K562 (cell line): ENCODE measurements at regions not wholly inside any gene's neighbourhood (a gene's known extent, or its start where the extent isn't known, plus 50 kb on each side); places are given as distances from the start of the nearest gene placed in this dataset.
"Not testable (repeated sequence)": the region's sequence is repeated elsewhere in the genome, so short reads cannot be mapped to it uniquely, and the experiment has no call there.

ENCODE experiments used
- MTA2 ChIP-seq: fragments of 450-650 bp; IDR thresholded peaks from 2 replicates; pipeline ENCODE4 v1.6.1; 2016; ENCODE audit warnings: low read depth
- POLR2AphosphoS5 ChIP-seq: IDR thresholded peaks from 2 replicates; pipeline ENCODE4 v1.6.1; 2011; ENCODE audit warnings: mild to moderate bottlenecking, low read depth, low read length, moderate library complexity; ENCODE audit not compliant: control insufficient read depth, insufficient read depth
- POLR2H ChIP-seq: IDR thresholded peaks from 2 replicates; pipeline ENCODE4 v1.6.1; 2016; ENCODE audit warnings: missing genetic modification characterization, low read depth, mild to moderate bottlenecking, control low read depth, missing compliant biosample characterization, moderate library complexity
- ZBTB8A ChIP-seq: fragments of 450-650 bp; IDR thresholded peaks from 2 replicates; pipeline ENCODE4 v1.6.1; 2018; ENCODE audit warnings: mild to moderate bottlenecking, moderate library complexity; ENCODE audit not compliant: partially characterized antibody
- ZNF707 ChIP-seq: fragments of 250-450 bp; sonication (Bioruptor Pico); conservative IDR thresholded peaks from 2 replicates; pipeline ENCODE4 v1.8.0; 2022; ENCODE audit warnings: inconsistent platforms, mild to moderate bottlenecking, moderate library complexity
- TF ChIP-seq, protein P1 (sequence below): sonication (generic); formaldehyde crosslinking; IDR thresholded peaks from 2 replicates; pipeline ENCODE4 v1.8.1; 2023; ENCODE audit warnings: mild to moderate bottlenecking, missing genetic modification reagents
- TF ChIP-seq, protein P2 (sequence below), 3 experiments: IDR thresholded peaks in 2 of 3; conservative IDR thresholded peaks in 1 of 3; 2 replicates each; pipeline ENCODE4 v1.5.1; 2011 to 2012; ENCODE audit warnings: low read length in 3 of 3, mild to moderate bottlenecking in 3 of 3, control low read depth in 2 of 3, improper control_type of control experiment in 1 of 3, inconsistent platforms in 1 of 3, low read depth in 1 of 3, mixed read lengths in 1 of 3, moderate library complexity in 1 of 3; ENCODE audit not compliant: insufficient read depth in 2 of 3
- TF ChIP-seq, protein P3 (sequence below): sonication (generic); formaldehyde crosslinking; IDR thresholded peaks from 2 replicates; pipeline ENCODE4 v1.8.1; 2023; ENCODE audit warnings: mild to moderate bottlenecking, missing genetic modification reagents, moderate library complexity
- TF ChIP-seq, protein P4 (sequence below): sonication (generic); formaldehyde crosslinking; IDR thresholded peaks from 2 replicates; pipeline ENCODE4 v1.8.0; 2023; ENCODE audit warnings: mild to moderate bottlenecking, missing genetic modification reagents

DNA sequence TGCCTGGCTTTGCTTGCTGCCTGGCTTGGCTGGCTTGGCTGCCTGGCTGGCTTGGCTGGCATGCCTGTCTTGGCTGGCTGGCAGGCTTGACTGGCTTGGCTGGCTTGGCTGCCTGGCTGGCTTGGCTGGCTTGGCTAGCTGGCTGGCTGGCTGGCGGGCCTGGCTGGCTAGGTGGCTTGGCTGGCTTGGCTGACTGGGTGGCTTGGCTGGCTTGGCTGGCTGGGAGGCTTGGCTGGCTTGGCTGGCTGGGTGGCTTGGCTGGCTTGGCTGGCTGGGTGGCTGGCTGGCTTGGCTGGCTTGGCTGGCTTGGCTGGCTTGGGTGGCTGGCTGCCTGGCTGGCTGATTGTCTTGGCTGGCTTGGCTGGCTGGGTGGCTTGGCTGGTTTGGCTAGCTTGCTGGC is 2826.4 kb downstream of the RPIA start:
- TF ChIP-seq MTA2; POLR2AphosphoS5; ZBTB8A; POLR2H (tag); ZNF707 (CRISPR knock-in tag): not testable (repeated sequence)
- TF ChIP-seq, protein P1, sequence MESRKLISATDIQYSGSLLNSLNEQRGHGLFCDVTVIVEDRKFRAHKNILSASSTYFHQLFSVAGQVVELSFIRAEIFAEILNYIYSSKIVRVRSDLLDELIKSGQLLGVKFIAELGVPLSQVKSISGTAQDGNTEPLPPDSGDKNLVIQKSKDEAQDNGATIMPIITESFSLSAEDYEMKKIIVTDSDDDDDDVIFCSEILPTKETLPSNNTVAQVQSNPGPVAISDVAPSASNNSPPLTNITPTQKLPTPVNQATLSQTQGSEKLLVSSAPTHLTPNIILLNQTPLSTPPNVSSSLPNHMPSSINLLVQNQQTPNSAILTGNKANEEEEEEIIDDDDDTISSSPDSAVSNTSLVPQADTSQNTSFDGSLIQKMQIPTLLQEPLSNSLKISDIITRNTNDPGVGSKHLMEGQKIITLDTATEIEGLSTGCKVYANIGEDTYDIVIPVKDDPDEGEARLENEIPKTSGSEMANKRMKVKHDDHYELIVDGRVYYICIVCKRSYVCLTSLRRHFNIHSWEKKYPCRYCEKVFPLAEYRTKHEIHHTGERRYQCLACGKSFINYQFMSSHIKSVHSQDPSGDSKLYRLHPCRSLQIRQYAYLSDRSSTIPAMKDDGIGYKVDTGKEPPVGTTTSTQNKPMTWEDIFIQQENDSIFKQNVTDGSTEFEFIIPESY (CRISPR knock-in tag): not testable (repeated sequence)
- TF ChIP-seq, protein P2, sequence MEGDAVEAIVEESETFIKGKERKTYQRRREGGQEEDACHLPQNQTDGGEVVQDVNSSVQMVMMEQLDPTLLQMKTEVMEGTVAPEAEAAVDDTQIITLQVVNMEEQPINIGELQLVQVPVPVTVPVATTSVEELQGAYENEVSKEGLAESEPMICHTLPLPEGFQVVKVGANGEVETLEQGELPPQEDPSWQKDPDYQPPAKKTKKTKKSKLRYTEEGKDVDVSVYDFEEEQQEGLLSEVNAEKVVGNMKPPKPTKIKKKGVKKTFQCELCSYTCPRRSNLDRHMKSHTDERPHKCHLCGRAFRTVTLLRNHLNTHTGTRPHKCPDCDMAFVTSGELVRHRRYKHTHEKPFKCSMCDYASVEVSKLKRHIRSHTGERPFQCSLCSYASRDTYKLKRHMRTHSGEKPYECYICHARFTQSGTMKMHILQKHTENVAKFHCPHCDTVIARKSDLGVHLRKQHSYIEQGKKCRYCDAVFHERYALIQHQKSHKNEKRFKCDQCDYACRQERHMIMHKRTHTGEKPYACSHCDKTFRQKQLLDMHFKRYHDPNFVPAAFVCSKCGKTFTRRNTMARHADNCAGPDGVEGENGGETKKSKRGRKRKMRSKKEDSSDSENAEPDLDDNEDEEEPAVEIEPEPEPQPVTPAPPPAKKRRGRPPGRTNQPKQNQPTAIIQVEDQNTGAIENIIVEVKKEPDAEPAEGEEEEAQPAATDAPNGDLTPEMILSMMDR (IDR thresholded peaks at IDR 0.05 in 2 of 3, conservative IDR thresholded peaks at IDR 0.05 in 1 of 3; ENCODE audit: insufficient read depth in 2 of 3, low read depth in 1 of 3, low read length in 3 of 3): not testable (repeated sequence)
- TF ChIP-seq, protein P3, sequence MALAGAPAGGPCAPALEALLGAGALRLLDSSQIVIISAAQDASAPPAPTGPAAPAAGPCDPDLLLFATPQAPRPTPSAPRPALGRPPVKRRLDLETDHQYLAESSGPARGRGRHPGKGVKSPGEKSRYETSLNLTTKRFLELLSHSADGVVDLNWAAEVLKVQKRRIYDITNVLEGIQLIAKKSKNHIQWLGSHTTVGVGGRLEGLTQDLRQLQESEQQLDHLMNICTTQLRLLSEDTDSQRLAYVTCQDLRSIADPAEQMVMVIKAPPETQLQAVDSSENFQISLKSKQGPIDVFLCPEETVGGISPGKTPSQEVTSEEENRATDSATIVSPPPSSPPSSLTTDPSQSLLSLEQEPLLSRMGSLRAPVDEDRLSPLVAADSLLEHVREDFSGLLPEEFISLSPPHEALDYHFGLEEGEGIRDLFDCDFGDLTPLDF: not testable (repeated sequence)
- TF ChIP-seq, protein P4, sequence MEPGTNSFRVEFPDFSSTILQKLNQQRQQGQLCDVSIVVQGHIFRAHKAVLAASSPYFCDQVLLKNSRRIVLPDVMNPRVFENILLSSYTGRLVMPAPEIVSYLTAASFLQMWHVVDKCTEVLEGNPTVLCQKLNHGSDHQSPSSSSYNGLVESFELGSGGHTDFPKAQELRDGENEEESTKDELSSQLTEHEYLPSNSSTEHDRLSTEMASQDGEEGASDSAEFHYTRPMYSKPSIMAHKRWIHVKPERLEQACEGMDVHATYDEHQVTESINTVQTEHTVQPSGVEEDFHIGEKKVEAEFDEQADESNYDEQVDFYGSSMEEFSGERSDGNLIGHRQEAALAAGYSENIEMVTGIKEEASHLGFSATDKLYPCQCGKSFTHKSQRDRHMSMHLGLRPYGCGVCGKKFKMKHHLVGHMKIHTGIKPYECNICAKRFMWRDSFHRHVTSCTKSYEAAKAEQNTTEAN: not testable (repeated sequence)
